ENCODE measurements at regions not wholly inside any gene's neighbourhood (a gene's known extent, or its start where the extent isn't known, plus 50 kb on each side); places are given as distances from the start of the nearest gene placed in this dataset.

- no peak for DNase-seq
Measured at GRCh38 chr2:43105586-43106558, 120.5 kb downstream of the ZFP36L2 start.

- DNase-seq, result no peak
Measured at GRCh38 chr2:43104763-43105162, 121.6 kb downstream of the ZFP36L2 start.

DNA sequence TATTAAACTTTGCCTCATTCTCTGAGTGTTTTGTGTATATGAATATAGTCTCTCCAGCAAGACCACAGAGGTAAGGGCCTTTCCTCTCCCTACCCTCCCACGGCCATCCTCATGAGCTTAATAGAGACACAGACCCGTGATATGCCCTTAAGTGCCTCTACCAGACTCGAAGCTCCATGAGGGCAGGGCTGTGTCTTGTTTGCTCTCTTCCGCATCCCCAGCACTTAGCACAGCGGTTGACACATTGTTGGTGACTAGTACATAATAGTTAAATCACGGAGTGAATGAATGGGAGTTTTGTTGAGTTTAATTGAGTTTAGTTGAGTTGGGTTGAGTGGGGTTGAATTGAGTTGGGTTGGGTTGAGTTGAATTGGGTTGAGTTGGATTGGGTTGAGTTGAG lies 122.3 kb downstream of the ZFP36L2 start:
- no peak for DNase-seq

GRCh38 chr2:43103093-43103404 lies 123.4 kb downstream of the ZFP36L2 start:
- DNase-seq, result no peak

GRCh38 chr2:43102366-43103092 lies 123.9 kb downstream of the ZFP36L2 start:
- no peak for DNase-seq

- no peak for DNase-seq
Measured at GRCh38 chr2:43101751-43102150, 124.7 kb downstream of the ZFP36L2 start.

GRCh38 chr2:43100883-43101662 lies 125.3 kb downstream of the ZFP36L2 start:
- DNase-seq, result no peak

DNA sequence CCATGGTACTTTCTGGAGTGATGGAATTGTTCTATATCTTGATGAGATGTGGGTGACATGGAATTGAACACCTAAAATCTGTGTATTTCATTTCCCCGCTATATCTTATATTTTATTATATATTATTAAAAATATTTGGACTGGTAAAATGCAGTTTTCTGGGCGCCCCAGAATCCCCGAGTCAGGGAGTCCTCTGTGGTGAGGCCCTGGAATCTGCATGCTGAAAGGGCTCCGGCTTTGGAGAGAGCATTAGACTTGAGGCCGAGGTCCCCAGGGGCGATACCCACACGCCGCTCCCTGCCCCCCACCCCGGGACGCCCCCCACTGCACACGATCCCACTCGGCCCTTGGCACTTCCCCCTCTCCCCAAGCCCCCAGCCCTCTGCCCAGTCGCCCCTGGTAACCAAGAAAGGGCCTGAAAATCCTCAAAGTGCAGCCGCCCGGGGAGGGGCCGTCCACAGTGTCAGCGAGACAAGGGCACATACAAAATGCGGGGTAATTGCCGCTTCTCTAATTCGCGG lies 126.0 kb downstream of the ZFP36L2 start:
- no peak for DNase-seq

GRCh38 chr2:43099797-43100196 lies 126.6 kb downstream of the ZFP36L2 start:
- DNase-seq, result no peak

- no peak for DNase-seq
Measured at GRCh38 chr2:43098539-43098938, 127.9 kb downstream of the ZFP36L2 start.

DNA sequence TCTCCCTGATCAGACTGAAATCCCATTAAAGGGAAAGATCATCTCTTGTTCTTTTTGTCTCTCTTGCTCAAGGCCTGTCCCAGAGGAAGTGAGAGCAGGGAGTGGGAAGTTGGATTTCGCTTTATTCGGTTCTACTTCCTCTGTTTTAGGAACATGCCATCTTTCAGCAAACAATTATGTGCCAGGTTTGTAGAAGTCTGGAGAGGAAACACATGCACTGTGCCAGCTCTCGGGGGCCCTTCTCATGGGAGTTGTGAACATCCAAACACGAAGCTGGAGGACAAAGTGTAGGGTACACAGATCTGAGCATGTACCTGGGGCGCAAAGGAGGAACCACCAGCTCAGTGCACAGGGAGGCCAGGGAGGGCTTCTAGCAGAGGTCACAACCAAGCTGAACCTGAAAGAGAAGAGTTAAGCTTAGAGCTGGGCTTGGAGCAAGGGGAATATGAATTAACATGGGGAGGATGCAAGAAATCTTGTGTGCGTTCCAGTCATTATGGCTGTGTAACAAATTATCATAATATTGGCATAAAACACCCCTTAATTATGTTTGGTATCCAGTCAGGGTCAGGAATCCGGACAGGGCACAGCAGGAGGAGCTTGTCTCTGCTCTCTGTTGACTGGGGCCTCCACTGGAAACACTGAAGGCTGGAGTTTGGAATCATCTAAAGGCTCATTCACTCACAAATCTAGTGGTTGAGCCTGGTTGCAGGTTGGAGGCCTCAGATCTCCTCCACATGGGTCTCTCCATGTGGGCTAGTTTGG lies 128.6 kb downstream of the ZFP36L2 start:
- DNase-seq, result no peak

GRCh38 chr2:43095533-43096295 lies 130.7 kb downstream of the ZFP36L2 start:
- no peak for DNase-seq

GRCh38 chr2:43092520-43093179 lies 133.8 kb downstream of the ZFP36L2 start:
- no peak for DNase-seq

- DNase-seq, result no peak
Measured at GRCh38 chr2:43090317-43090716, 136.1 kb downstream of the ZFP36L2 start.

DNA sequence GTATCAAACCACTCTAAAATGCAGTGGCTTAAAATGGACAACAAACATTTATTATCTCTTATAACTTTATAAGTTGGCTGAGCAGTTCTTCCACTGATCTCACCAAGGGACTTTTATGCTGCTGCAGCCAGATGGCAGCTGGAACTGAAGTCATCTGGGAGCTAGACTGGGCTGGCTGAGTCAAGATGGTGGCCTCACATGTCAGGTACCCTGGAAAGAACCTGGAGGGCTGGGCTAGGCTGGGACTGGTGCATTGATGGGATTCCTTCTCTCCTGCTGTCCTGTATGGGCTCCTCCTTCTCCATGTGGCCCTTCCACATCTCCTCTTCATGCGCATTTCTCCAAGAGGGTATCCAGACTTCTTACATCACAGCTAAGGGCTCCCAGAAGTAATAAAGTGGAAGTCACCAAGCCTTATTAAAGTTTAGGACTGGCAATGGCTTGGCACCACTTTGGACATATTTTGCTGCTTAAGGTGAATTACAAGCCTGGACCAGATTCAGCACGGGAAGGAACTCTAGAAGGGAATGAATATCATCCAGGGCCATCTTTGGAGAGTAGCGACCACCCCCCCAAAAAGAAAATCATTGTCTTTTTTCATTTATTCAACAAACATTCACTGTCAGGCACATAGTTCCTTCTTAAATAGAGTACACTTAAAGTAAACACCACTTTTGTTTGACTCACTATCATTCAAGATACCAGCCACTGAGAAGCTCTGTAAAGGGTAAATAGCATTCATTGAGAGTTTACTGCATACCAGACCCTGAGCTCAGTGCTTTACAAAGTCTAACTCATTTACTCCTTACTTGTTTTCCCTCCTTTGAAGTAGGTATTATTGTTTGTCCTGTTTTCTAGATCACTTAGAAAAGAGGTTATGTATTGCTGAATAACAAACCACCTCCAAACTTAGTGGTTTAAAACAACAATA lies 138.0 kb downstream of the ZFP36L2 start:
- no peak for DNase-seq

- no peak for DNase-seq
Measured at GRCh38 chr2:43087413-43087812, 139.0 kb downstream of the ZFP36L2 start.

DNA sequence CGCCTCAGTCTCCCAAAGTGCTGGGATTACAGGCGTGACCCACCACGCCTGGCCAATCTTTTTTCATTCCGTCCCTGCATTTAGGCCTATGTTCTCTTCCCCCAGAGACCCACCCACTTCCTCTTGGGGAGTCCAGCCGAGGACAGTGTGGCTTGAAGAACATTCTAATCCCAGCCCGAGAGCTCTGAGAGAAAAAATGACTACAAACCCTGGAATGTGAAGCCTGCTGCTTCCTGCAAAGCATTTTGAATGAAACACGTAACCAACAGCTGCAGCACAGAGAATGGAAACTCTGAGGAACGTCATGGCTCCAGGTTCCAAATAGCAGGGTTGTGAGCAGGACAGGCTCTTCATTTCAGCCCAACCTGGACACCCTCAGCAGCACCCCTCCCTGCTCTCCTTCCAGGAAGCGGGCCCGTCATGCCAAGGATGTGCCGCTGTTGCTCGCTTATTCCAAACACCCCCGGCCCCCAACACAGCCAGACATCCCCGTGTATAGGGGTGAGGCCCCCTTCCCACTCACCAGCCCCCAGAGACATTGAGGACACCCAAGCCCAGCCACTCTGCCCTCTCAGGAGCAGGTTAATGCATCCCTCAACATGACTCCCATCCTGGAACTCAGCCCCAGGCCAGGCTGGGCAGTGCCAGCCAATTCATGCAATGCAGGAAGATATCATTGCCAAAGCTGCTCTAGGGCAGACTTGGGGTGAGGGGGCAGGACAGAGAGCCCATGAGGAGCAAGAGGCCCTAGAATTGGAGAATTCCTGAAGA lies 139.8 kb downstream of the ZFP36L2 start:
- DNase-seq, result peak; percentile 100

DNA sequence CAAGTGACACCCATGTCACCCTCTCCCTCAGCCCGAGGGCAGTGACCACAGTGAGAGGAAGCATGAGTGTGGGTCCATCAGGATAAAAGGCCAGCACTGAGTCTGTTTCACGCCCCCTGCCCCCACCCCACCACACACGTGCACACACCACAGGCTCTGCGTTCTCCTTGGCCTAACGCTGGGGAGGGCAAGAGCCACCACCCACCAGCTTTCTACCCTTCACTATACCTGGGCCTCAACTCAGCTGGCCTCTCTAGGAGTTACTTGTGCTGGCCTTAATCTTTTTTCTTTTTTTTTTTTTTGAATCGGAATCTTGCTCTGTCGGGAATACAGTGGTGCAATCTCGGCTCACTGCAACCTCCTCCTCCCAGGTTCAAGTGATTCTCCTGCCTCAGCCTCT lies 140.5 kb downstream of the ZFP36L2 start:
- DNase-seq, result no peak

Measured in skin of body (tissue), 1 donor.